Panc1 (cell line): ENCODE measurements at regions not wholly inside any gene's neighbourhood (a gene's known extent, or its start where the extent isn't known, plus 50 kb on each side); places are given as distances from the start of the nearest gene placed in this dataset.

Experiments
- ATAC-seq: fragments of 200-7000 bp; cut with Tn5 transposase; 2 replicates; pipeline ENCODE4 v1.9.1; 2020; ENCODE audit warnings: mild to moderate bottlenecking, moderate library complexity
- BruUV-seq: library from RNA; stranded (reverse); fragments of 400-500 nt; replicated peaks from 2 replicates; lab custom pipeline; 2021; lab: Mats Ljungman, UMichigan
- CTCF ChIA-PET: fragments of 300-600 bp; sonication (Branson Sonifier 250); formaldehyde crosslinking; loops from one replicate; lab custom pipeline; 2022; ENCODE audit warnings: antibody characterized with exemption; lab: Charles Lee
- POLR2A ChIA-PET: fragments of 300-600 bp; sonication (Branson Sonifier 250); formaldehyde crosslinking; loops from one replicate; lab custom pipeline; 2022; ENCODE audit warnings: antibody characterized with exemption; lab: Charles Lee
- DNase-seq: peaks from one replicate; pipeline ENCODE4 v3.0.0-alpha.2; 2010; ENCODE audit warnings: low read depth, low spot score
- H3K27ac ChIP-seq: 2 replicates; pipeline ENCODE4 v1.5.1; 2011; ENCODE audit warnings: mild to moderate bottlenecking, low read length, inconsistent platforms
- H3K27me3 ChIP-seq: fragments of 200-500 bp; sonication (Bioruptor generic); 2 replicates; pipeline ENCODE4 v1.6.0; 2014; ENCODE audit warnings: low read length, inconsistent platforms; ENCODE audit not compliant: control insufficient read depth, insufficient read depth
- H3K36me3 ChIP-seq: fragments of 200-500 bp; sonication (Bioruptor generic); 2 replicates; pipeline ENCODE4 v1.5.1; 2014; ENCODE audit warnings: inconsistent platforms, mild to moderate bottlenecking, low read length, moderate library complexity; ENCODE audit not compliant: control insufficient read depth, insufficient read depth
- H3K4me1 ChIP-seq: 2 replicates; pipeline ENCODE4 v1.5.1; 2011; ENCODE audit warnings: inconsistent platforms, mild to moderate bottlenecking, low read length, moderate library complexity; ENCODE audit not compliant: control insufficient read depth, insufficient read depth
- H3K4me3 ChIP-seq, 2 experiments: 2 replicates each; pipeline ENCODE4 v1.5.1; 2011 to 2012; ENCODE audit warnings: low read depth in 2 of 2, low read length in 2 of 2, mild to moderate bottlenecking in 2 of 2, inconsistent platforms in 1 of 2, moderate library complexity in 1 of 2
- H3K9me3 ChIP-seq: fragments of 200-500 bp; sonication (Bioruptor generic); 2 replicates; pipeline ENCODE4 v1.5.1; 2014; ENCODE audit warnings: low read depth, mild to moderate bottlenecking, inconsistent platforms, low read length, moderate library complexity; ENCODE audit not compliant: control insufficient read depth, insufficient read depth
- CTCF ChIP-seq: fragments of 450-650 bp; IDR thresholded peaks from 2 replicates; pipeline ENCODE4 v1.5.1; 2017; ENCODE audit warnings: mild to moderate bottlenecking
- POLR2AphosphoS5 ChIP-seq: IDR thresholded peaks from 2 replicates; pipeline ENCODE4 v1.6.1; 2012; ENCODE audit warnings: mild to moderate bottlenecking, low read depth, low read length, moderate library complexity
- REST ChIP-seq, 2 experiments: IDR thresholded peaks; 2 replicates each; pipeline ENCODE4 v1.6.1; 2011 to 2012; ENCODE audit warnings: low read depth in 2 of 2, control low read depth in 1 of 2, low read length in 1 of 2, mild to moderate bottlenecking in 1 of 2, moderate library complexity in 1 of 2; ENCODE audit not compliant: insufficient read depth in 1 of 2
- SIN3A ChIP-seq: IDR thresholded peaks from 2 replicates; pipeline ENCODE4 v1.6.1; 2012; ENCODE audit warnings: low read depth, mild to moderate bottlenecking, low read length, moderate library complexity, borderline replicate concordance; ENCODE audit not compliant: insufficient read depth
- TCF7L2 ChIP-seq: IDR thresholded peaks from 2 replicates; pipeline ENCODE4 v1.6.1; 2011; ENCODE audit warnings: mild to moderate bottlenecking, low read depth, low read length, inconsistent platforms
- in situ Hi-C: cut with HindIII; loops from 2 replicates; pipeline ENCODE4 v1.10.0; 2016; ENCODE audit warnings: low sequenced_read_pairs, low pct_unique_long_range_greater_than_20kb
- intact Hi-C: fragments of 100-400 bp; cut with micrococcal nuclease; formaldehyde crosslinking; loops from one replicate; pipeline ENCODE4 v1.10.0; 2022; ENCODE audit not compliant: unreplicated experiment

DNA sequence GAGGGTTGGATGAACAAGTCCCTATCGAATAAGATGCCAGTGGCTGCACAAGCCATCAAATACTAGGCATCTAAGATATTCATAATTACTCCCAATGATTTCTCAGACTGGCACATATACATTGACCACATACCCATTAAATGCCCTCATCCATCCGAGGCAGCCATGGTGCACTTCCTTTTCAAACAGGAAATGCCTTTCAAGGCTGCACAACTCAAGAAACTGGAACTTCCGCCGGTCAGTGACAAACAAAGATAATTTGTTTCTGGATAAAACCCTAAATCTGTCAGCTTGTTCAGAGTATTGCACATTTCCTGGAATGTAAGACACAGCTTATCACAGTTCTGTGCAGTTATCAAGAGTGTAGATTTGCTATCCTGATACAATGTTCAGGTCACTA, 203.7 kb downstream of the RMST start:
- POLR2A ChIA-PET = no interaction called here
- no peak overlapping the region for H3K4me3 ChIP-seq
- BruUV-seq = no TSS peak
- no peak for TF ChIP-seq POLR2AphosphoS5
- TF ChIP-seq REST (IDR thresholded peaks at IDR 0.05; ENCODE audit: insufficient read depth in 1 of 2, low read depth in 2 of 2, low read length in 1 of 2) = no peak
- no peak for TF ChIP-seq CTCF
- no peak for TF ChIP-seq SIN3A
- no peak for TF ChIP-seq TCF7L2
- ATAC-seq (no peak), DNase-seq (no peak)
- H3K27me3 ChIP-seq = no peaks in the 10 kb centered on the region
- 0 out of 2 replicates have a peak, but pooled peaks cover under 1% of the 10 kb centered on the region for H3K9me3 ChIP-seq
- no peaks in the 10 kb centered on the region for H3K4me1 ChIP-seq
- CTCF ChIA-PET = no interaction called here
- no peaks in the 10 kb centered on the region for H3K36me3 ChIP-seq
- intact Hi-C loops = no loop called here
- in situ Hi-C loops = no loop called here
- H3K27ac ChIP-seq = no peak overlapping the region

- no peak overlapping the region for H3K4me3 ChIP-seq
- ATAC-seq (no peak), DNase-seq (no peak)
- H3K27me3 ChIP-seq = no peaks in the 10 kb centered on the region
- ChIA-PET CTCF (no interaction called here), POLR2A (no interaction called here)
- no peak overlapping the region for H3K27ac ChIP-seq
- TF ChIP-seq CTCF (no peak), SIN3A (no peak), REST (IDR thresholded peaks at IDR 0.05; ENCODE audit: insufficient read depth in 1 of 2, low read depth in 2 of 2, low read length in 1 of 2) (no peak), TCF7L2 (no peak), POLR2AphosphoS5 (no peak)
- intact Hi-C loops (no loop called here), in situ Hi-C loops (no loop called here)
- peaks cover 3% of the 10 kb centered on the region; the same call in 1 of the 2 replicates for H3K9me3 ChIP-seq
- no peaks in the 10 kb centered on the region for H3K36me3 ChIP-seq
- BruUV-seq = no TSS peak
- H3K4me1 ChIP-seq = no peaks in the 10 kb centered on the region
These were observed 210.3 kb downstream of the RMST start for GRCh38 chr12:97672870-97673269.
